Smooth muscle cell of the brain vasculature (primary cell): ENCODE measurements at regions not wholly inside any gene's neighbourhood (a gene's known extent, or its start where the extent isn't known, plus 50 kb on each side); places are given as distances from the start of the nearest gene placed in this dataset.

ENCODE experiments used
- DNase-seq: peaks from one replicate; pipeline ENCODE4 v3.0.0-alpha.2; 2012; ENCODE audit warnings: low read depth, low spot score

DNA sequence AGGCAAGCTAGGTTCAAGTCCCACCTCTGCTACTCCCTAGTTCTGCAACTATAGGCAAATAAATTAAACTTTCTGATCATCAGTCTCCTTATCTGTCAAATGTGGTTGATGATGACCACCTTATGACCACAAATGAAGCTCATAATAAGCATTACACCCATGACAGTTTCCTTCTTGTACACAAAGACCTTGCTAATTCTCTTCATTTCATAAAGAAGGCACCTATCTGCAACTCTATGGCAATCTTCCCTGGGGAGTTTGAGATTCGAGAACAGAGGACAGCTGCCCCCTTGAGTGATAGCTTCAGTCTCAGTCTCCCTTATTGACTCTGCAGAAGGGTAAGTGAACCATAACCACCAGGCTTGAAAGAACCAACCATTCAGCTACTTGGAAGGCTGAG, 503.1 kb upstream of the DAB1 start:
- no peak for DNase-seq

DNA sequence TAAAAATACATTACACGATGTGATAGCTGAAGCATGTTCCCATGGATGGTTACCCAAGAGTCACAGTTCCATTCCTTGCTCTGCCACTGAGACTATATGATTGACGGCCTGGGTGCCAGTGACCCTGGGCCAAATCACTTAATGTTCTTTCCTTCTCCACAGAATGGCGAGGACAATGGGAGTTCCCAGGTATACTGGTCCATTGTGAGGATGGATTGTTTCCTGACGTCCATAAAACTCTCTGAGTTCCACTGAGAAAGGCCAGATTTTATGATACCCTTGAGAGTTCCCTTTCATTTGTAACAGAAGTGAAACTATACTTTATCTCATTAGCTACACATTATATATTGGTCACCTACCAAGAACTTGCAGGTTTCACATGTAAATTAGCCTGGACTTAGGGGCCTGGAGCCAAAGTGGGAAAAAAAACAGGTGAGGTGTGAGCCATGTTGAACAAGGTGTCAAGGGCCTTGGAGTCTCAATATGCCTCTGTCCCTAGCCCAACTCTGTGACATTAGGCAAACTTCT, 502.2 kb upstream of the DAB1 start:
- DNase-seq, result no peak

DNA sequence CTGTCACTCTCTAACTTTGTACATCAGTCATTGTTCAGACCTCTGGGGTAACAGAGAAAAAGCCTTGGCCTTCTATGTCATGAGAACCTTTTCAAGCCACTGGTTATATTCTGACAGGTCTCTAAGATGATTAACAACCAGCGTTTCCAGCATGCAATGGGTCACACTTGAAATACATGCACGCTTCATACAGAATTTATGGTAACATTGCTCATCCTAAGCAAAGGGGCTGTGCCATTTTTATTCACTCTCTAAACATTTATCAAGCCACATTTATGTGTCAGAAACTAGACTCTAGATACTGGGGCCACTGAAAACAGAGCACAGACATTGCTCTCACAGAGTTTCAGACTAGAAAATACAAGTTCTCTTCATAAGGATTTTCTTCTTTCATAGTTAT, 501.4 kb upstream of the DAB1 start:
- DNase-seq, result no peak

DNA sequence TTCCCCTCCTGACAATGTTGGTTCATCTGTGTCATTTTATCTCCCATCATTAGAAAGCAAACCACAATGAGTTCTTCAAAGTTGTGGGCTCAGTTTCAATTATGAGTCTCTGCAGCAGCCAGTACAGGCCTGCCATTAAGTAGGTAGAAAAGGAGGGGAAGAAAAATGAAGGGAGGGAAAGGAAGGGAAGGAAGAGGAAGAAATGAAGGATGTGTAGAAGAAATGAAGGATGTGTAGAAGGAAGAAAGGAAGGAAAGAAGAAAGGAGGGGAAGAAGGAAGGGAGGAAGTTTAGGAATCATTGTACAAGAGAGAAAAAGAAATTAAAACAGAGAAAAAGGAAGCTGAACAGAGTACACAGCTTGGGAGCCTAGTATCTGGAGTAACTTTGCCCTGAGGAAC, 498.3 kb upstream of the DAB1 start:
- DNase-seq, result no peak

DNA sequence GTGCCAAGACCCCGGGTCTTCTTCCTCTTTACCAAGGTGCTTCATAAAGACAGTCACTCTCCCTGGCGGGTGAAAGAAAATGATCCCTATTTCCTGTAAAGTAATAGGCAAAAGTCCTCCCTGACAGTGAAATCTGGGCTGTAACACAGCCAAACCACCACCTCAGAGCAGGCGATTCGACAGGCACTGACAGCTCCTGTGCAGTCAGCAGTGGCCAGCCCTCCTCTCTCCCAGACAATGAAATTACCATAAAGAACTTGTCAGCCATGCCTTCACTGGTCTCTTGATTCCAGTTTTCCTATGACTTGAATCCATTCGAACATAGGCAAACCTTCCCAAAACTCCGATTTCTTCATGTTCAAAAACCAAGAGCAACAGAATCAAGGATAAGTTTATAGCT, 492.2 kb upstream of the DAB1 start:
- DNase-seq, result no peak

DNA sequence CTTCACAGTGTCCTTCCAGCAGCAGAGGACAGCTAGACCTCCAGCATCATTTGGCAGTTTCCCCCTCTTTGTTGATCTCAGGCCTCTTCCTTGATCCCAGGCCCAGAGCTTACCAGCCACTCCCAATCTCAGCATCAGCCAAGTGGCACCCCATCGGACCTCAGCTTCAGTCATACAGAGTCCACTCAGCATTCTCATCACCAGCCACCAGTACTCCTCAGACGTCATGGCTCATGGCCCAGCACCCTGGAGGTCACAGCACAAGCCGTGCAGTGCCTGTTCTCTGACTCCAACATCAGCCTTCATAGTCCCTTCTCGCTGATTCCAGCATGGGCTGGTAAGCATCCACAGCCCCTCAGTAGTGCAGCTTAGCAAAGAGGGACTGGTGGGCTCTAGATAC, 487.6 kb upstream of the DAB1 start:
- DNase-seq, result no peak

DNA sequence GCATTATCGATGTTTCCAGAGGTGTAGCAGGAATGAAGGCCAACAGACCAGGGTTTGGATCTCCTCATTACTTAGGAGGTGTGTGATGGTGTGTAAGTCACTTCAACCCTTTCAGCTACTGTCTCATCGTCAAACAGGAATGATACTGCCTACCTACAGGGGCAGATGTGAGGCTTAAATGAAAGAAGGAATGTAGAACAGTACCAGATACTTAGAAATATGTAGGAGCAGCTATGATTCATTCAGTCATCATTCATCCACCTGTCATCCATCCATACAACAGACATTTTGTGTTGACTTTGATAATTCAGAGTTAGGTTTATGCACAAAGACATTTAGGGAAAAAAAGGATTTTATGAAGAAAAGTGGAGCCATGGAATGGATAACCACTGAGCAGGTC, 486.9 kb upstream of the DAB1 start:
- no peak for DNase-seq

DNA sequence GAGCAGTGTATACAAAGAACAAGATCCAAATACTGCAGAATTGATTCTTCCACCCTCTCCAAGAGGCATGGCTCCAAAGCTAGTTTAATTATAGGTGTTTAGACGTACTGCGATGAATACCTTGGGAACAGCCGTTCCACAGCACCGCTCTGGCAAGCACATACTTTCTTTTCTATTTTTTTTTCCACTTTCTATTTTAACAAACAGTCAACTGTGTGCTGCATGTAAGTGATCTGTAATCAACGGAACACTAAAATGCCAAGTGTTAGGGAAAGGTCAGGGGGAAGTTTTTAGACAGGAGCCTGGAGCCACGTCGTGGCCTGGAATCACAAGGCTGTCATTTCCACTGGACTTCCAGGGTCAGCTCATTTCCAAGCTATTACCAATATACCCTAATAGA, 486.4 kb upstream of the DAB1 start:
- no peak for DNase-seq

DNA sequence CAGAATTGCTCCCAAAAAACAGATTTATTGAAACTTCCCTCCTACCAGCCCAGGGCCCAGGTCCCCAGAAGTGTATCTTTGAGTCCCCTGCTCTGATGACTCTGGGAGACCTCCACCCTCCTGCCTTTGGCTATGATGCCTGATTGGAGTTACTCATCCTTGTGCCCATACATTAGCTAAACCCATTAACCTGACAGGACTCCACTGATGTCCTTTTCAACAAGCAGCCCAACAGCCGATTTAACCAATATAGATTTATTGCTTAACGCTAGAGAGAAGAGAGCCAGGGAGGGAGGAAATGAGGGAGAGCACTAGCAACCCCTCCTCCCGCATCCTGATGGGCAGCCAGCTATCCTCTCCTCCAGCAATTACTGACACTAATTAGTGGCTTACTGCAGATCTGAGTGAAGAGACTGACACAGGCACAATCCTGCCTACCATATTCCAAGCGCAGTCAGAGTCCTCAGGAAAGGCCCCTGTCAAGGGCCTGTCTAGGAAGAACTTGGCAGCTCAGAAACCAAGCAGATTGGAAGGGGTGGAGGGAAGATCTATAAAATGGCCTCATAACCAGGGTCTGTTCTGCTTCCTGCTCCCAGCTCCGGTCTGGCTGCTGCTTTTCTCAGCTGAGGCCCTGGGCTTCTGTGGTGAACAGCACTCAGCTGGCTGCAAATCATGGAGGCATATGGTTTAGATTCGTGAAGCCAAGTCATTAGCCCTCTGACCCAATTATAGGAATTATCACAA, 484.5 kb upstream of the DAB1 start:
- no peak for DNase-seq

DNA sequence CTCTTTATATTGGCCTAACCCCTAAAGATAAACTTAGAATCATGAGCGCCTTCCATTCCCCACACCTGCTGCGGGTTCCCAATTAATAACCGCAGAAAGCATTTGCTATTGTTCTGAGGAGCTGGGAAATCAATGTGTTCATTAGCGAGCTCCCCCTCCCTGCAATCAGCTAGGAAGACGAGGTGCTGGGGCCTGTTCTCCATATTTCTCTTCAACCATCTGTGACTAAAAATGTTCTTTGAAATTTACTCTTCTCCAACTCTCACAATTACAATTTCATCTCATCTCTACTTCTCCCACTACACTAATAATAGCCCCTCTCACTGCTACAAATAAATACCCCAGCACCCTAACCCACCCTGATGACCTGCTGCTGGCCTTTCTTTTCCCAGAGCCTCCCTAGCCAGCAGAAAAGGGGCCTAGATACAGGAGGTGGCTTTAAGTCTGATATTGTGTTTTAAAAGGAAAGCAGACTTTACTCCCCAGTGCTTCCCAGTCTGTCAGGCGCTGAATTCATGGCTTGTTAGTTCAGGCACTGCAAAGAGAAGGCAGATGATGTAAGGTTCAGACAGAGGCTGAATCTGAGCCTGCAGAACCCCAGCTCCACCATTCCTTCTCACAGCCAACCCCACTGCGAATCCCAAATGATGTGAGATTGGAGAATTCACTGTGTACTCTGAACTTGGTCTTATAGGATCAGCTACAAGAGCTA, 477.5 kb upstream of the DAB1 start:
- DNase-seq, result no peak

DNA sequence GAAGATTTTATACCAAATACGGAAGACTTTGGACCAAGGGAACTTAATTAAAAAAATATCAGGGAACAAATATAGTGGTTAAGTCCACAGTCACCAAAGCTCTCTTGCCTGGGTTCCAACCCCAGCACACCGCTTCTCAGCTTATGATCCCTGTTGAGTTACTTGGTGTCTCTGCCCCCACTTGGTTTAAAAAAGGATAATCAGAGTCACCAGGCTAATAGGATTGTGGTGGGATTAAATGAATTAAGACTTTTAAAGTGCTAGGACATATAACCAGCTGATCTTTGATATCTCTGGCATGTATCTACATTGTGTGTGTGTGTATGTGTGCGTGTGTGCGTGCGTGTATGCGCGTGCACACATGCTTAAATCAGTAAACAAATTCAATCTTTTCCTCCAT, 474.7 kb upstream of the DAB1 start:
- no peak for DNase-seq

DNA sequence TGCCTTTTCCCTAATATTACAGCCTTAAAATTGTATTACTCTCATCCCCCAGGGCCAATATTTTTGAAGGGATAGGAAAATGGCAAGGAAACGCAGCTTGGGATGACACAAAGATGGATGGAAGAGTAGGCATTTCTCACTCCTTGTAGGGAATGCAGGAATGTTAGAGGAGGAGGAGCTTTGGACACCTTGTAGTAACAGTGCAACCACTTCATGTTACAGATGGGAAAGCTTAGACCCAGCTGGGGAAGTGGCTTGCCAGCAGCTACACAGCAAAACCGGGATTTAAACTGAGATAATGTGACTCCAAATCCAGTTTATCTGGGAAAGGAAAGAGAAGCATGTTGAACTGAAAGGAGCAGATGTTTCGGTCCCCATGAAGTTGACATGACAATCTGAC, 473.7 kb upstream of the DAB1 start:
- no peak for DNase-seq

DNA sequence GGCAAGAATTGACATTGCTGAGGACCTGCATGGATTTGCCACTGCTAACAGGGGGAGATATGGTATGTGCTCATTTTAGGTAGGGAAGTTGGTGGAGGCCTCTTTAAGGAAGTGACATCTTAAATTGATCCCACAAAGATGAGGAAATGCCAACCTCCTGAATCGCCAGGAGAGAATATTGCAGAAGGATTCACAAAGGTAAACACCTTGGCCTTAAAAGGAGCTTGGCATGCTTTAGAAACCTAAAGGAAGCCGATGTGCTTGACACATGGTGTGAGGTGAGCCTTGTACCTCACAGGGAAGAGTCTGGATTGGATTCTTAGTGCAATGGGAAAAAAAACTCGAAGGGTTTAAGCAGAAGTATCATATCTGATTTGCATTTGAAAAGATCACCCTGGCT, 470.5 kb upstream of the DAB1 start:
- no peak for DNase-seq

DNA sequence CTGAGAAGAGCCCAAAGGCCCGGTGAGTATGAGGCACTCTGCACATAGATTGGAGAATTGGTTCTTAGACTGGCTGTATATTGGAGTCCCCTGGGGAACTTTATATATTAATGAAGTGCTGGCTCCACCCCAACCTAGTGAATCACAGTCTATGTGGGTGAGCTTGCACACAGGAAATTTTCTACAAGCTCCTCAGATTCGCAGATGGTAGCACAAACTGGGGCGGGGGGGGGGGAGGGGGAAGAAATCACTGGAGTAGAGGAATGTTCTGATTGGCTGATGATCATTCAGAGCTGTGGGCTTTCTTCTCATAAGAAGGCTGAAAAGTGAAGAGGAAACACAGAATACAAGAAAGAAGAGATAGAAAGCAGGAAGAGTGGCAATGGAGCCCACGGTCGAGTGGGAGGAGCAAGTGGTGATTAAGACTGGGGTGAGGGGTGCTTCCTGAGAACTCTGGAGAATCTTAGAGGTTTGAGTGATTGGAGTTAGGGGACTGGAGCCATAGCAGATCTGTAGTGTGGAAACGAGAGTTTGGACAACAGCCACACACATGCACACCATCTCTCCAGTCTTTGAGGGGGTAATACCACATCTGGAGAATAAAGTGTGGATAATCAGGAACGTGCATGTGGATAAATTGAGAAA, 465.9 kb upstream of the DAB1 start:
- no peak for DNase-seq

DNA sequence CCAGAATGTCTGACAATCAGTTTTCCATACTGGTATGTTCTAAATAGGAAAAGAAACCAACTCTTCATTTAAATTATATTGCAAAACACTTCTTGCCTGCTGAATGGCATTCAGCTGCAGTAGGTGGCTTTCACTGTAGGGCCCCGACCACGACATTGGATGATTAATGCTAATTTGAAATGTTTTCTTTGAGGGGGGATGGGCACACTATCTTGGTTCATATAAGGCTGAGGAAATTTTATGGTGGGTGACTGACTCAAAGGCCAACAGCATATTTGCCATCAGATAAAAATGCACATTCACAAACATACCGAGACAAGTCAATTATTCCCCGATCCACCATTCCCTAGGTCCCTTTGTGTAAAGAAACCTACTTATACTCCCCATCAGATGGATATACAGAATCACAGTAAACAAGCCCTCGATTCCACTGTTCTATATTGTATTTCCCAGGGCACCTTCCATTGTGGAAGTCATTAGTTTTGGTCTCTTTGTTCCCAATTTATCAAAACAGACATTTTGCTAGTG, 464.2 kb upstream of the DAB1 start:
- DNase-seq, result no peak

DNA sequence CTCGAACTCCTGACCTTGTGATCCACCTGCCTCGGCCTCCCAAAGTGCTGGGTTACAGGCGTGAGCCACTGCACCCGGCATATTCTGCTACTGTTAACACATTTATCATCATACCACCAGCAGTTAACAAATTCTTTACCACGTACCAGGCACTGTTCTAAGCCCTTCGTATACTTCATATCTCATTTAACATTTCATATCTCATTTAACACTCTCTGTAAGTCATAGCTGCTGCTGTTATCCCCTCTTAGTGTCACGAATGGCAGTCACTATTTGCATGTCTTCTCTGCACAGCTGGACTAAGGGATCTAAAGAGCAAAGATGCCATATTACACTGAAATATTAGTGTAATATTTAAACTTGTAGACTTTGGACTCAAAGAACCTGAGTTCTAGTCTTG, 462.5 kb upstream of the DAB1 start:
- no peak for DNase-seq

DNA sequence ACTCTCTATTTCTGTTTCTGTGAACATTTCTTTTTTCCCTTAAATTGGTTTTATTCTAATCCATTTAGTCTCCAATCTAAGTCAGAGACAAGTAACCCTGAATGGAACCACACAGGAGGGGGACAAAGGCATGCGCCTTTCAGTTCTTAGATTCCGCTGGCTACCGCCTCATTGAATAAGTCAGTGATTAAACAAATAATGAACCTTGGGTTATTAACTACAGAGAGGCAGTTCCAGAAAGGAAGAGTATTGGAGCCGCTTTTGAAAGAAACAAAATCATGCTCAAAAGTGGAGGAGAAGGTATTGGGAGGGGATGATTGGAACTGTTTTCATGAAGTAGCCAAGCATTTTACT, 459.8 kb upstream of the DAB1 start:
- no peak for DNase-seq

DNA sequence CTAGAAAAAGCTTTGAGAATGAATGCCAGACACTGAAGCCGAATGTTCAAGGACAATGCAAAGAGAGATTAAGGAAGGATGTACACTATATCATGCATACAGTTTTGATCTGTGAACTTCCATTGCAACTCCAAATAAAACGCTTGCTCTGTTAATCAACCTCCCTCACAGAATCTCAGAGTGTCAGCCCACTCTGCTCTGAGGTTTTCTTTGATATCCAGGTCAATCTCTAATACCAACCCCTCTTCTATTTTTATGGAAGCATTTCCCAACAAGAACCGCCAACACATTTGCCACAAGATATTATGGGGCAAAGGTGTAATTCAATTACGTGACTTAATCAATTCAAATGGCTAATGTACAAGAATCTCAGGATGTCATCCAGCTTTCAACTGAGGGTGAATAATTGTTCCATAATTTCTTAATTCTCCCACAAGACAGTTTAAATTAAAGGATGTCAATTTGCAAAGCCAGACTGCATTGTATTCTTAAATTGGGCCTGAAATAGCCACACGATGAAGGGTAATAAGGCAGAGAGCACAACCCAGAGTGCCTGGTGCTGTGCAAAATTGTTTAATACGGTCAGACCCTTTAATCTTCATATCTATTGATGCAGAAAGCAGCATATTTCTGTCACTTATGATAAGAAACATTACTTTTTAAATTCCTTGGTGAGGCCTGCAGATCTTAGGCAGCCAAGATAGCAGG, 459.2 kb upstream of the DAB1 start:
- DNase-seq, result no peak

DNA sequence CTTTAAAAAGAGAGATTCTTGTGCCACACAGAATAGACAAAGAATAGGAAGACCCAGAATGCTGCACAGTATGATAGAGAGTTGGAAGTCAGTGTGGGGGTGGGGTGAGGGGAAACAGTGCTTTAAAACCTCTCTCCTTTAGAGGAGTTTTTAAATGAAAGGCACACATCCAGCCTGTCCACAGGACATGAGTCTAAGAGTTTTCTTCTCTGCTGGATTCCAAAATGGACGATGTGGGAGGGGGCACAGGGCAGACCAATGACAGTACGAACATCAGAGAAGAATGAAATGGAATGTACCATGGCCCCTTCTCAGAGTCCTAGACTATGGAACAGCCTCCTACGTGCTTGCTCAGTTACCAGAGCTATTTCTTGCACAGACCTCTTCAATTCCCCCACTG, 458.2 kb upstream of the DAB1 start:
- DNase-seq, result no peak

DNA sequence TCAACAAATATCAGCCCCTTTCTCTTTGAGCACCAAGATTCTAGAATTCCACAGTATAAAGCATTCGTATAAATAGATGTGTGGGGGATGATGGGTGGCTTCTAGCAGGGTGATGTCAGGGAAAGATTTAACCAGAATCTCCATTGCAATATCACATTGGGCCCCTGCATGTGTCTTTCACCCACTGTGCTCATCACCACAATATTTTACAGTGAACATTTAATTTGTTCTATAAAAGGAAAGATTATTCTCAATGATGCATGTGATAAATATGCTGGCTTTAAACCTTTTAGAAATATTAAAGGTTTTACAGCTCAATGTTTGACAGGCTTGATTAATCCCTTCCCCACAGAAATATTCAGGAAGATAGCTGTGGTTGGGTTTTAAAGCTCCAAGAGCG, 457.8 kb upstream of the DAB1 start:
- DNase-seq, result no peak

DNA sequence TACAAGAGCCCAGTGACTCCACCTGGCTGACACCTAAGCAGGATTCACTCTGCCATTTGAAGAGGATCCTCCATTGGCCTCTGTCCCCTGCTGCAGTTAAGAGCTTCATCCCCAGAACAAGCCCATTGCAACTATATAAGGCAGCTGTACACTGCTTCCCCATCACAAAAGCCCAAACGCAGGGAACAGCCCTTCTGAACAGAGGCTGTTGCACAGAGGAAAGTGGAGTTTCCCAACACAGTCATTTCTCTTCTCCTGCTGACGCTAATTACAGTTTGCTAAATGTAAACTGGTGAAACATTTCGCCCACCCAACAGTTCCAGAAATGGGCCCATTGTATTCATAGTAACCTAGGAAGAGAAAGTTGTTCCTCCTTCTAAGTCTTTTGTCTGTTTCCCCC, 455.8 kb upstream of the DAB1 start:
- DNase-seq, result no peak

DNA sequence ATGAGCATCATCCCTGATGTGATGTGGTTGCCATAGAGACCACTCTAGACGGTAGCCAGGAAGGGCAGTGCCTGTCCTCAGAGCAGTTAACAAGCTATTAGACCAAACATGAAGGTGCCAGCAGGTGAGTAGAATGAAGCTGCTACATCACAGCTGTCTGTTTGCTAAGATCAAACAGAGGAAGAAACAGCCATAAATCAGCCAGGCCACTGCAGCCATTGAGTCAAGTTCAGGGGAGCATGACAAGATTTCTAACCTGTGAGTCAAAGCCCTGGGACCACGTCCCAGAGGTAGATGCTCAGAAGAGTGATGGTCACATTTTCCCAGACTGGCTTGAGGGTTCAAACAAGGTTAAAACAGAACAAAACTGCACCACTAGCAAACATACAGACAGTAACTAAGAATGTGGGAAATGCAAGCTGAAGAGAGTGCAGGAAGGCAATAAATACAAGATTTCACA, 450.6 kb upstream of the DAB1 start:
- no peak for DNase-seq
